ENCODE measurements at regions not wholly inside any gene's neighbourhood (a gene's known extent, or its start where the extent isn't known, plus 50 kb on each side); places are given as distances from the start of the nearest gene placed in this dataset.
A peak's percentile ranks its signal among the peaks of the same experiment; 100 is the strongest.

DNA sequence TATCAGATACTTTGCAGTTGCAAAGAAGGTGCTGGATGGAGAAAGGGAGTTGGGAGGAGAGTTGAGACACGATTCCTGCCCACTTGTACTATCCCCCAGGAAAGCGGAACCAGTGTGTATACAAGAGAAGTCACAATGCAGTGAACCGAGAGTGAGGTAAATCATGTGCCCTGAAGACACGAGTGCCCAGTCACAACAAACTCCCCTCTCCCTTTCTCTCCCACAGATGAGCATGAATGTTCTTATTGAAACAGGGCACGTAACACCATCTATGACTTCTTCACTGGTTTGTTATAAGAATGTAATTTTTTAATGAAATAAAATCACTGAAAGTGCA, 155.7 kb downstream of the IRS1 start:
- Histone ChIP-seq H4K20me1 (replicated peaks; ENCODE audit: insufficient read depth) (no peaks in the 10 kb centered on the region), H3K4me1 (ENCODE audit: insufficient read depth) (no peaks in the 10 kb centered on the region), H3K27me3 (ENCODE audit: insufficient read depth) (no peaks in the 10 kb centered on the region), H3K27ac (ENCODE audit: low read depth) (no peak overlapping the region), H3F3A (replicated peaks; ENCODE audit: low read depth) (no peaks in the 10 kb centered on the region), H2AFZ (peak overlapping the region; percentile 56; the same call in 1 of the 2 replicates), H3K4me3 (no peak overlapping the region), H3K4me2 (no peak overlapping the region), H3K79me2 (replicated peaks; ENCODE audit: insufficient read depth) (no peaks in the 10 kb centered on the region), H3K36me3 (ENCODE audit: insufficient read depth) (no peaks in the 10 kb centered on the region), H3K9me2 (ENCODE audit: insufficient read depth) (0 out of 2 replicates have a peak, but pooled peaks cover 6% of the 10 kb centered on the region)
- no peak overlapping the region for H3K4me3 Mint-ChIP-seq
- DNase-seq (ENCODE audit: low spot score): no peak
- peaks cover 3% of the 10 kb centered on the region for H3K27me3 Mint-ChIP-seq (ENCODE audit: insufficient read depth, low read depth, poor library complexity)
- H3K4me1 Mint-ChIP-seq: 0 out of 3 replicates have a peak, but pooled peaks cover under 1% of the 10 kb centered on the region
- ATAC-seq: no peak
- no peak for TF ChIP-seq NANOG (IDR thresholded peaks at IDR 0.05; ENCODE audit: borderline replicate concordance)
- TF ChIP-seq JUNB (IDR thresholded peaks at IDR 0.05; ENCODE audit: unreplicated experiment): no peak
- TF ChIP-seq STAT1 (IDR thresholded peaks at IDR 0.05; ENCODE audit: unreplicated experiment): no peak
- TF ChIP-seq, protein P1, sequence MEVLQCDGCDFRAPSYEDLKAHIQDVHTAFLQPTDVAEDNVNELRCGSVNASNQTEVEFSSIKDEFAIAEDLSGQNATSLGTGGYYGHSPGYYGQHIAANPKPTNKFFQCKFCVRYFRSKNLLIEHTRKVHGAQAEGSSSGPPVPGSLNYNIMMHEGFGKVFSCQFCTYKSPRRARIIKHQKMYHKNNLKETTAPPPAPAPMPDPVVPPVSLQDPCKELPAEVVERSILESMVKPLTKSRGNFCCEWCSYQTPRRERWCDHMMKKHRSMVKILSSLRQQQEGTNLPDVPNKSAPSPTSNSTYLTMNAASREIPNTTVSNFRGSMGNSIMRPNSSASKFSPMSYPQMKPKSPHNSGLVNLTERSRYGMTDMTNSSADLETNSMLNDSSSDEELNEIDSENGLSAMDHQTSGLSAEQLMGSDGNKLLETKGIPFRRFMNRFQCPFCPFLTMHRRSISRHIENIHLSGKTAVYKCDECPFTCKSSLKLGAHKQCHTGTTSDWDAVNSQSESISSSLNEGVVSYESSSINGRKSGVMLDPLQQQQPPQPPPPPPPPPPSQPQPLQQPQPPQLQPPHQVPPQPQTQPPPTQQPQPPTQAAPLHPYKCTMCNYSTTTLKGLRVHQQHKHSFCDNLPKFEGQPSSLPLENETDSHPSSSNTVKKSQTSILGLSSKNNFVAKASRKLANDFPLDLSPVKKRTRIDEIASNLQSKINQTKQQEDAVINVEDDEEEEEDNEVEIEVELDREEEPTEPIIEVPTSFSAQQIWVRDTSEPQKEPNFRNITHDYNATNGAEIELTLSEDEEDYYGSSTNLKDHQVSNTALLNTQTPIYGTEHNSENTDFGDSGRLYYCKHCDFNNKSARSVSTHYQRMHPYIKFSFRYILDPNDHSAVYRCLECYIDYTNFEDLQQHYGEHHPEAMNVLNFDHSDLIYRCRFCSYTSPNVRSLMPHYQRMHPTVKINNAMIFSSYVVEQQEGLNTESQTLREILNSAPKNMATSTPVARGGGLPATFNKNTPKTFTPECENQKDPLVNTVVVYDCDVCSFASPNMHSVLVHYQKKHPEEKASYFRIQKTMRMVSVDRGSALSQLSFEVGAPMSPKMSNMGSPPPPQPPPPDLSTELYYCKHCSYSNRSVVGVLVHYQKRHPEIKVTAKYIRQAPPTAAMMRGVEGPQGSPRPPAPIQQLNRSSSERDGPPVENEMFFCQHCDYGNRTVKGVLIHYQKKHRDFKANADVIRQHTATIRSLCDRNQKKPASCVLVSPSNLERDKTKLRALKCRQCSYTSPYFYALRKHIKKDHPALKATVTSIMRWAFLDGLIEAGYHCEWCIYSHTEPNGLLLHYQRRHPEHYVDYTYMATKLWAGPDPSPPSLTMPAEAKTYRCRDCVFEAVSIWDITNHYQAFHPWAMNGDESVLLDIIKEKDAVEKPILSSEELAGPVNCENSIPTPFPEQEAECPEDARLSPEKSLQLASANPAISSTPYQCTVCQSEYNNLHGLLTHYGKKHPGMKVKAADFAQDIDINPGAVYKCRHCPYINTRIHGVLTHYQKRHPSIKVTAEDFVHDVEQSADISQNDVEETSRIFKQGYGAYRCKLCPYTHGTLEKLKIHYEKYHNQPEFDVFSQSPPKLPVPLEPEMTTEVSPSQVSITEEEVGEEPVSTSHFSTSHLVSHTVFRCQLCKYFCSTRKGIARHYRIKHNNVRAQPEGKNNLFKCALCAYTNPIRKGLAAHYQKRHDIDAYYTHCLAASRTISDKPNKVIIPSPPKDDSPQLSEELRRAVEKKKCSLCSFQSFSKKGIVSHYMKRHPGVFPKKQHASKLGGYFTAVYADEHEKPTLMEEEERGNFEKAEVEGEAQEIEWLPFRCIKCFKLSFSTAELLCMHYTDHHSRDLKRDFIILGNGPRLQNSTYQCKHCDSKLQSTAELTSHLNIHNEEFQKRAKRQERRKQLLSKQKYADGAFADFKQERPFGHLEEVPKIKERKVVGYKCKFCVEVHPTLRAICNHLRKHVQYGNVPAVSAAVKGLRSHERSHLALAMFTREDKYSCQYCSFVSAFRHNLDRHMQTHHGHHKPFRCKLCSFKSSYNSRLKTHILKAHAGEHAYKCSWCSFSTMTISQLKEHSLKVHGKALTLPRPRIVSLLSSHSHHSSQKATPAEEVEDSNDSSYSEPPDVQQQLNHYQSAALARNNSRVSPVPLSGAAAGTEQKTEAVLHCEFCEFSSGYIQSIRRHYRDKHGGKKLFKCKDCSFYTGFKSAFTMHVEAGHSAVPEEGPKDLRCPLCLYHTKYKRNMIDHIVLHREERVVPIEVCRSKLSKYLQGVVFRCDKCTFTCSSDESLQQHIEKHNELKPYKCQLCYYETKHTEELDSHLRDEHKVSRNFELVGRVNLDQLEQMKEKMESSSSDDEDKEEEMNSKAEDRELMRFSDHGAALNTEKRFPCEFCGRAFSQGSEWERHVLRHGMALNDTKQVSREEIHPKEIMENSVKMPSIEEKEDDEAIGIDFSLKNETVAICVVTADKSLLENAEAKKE (CRISPR knock-in tag; IDR thresholded peaks at IDR 0.05): no peak
- TF ChIP-seq POLR2AphosphoS5 (IDR thresholded peaks at IDR 0.05; ENCODE audit: low read depth): no peak
- TF ChIP-seq ZNF114 (CRISPR knock-in tag; IDR thresholded peaks at IDR 0.05): no peak
- TF ChIP-seq, protein P2, sequence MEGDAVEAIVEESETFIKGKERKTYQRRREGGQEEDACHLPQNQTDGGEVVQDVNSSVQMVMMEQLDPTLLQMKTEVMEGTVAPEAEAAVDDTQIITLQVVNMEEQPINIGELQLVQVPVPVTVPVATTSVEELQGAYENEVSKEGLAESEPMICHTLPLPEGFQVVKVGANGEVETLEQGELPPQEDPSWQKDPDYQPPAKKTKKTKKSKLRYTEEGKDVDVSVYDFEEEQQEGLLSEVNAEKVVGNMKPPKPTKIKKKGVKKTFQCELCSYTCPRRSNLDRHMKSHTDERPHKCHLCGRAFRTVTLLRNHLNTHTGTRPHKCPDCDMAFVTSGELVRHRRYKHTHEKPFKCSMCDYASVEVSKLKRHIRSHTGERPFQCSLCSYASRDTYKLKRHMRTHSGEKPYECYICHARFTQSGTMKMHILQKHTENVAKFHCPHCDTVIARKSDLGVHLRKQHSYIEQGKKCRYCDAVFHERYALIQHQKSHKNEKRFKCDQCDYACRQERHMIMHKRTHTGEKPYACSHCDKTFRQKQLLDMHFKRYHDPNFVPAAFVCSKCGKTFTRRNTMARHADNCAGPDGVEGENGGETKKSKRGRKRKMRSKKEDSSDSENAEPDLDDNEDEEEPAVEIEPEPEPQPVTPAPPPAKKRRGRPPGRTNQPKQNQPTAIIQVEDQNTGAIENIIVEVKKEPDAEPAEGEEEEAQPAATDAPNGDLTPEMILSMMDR (conservative IDR thresholded peaks at IDR 0.05; ENCODE audit: low read depth in 2 of 2): no peak
- no peak for TF ChIP-seq CREB1 (CRISPR knock-in tag; IDR thresholded peaks at IDR 0.05; ENCODE audit: low read depth)
- TF ChIP-seq, protein P3, sequence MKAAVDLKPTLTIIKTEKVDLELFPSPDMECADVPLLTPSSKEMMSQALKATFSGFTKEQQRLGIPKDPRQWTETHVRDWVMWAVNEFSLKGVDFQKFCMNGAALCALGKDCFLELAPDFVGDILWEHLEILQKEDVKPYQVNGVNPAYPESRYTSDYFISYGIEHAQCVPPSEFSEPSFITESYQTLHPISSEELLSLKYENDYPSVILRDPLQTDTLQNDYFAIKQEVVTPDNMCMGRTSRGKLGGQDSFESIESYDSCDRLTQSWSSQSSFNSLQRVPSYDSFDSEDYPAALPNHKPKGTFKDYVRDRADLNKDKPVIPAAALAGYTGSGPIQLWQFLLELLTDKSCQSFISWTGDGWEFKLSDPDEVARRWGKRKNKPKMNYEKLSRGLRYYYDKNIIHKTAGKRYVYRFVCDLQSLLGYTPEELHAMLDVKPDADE (IDR thresholded peaks at IDR 0.05): no peak
- no peak for TF ChIP-seq EZH2 (IDR thresholded peaks at IDR 0.05; ENCODE audit: low read depth, unreplicated experiment)
- TF ChIP-seq, protein P4, sequence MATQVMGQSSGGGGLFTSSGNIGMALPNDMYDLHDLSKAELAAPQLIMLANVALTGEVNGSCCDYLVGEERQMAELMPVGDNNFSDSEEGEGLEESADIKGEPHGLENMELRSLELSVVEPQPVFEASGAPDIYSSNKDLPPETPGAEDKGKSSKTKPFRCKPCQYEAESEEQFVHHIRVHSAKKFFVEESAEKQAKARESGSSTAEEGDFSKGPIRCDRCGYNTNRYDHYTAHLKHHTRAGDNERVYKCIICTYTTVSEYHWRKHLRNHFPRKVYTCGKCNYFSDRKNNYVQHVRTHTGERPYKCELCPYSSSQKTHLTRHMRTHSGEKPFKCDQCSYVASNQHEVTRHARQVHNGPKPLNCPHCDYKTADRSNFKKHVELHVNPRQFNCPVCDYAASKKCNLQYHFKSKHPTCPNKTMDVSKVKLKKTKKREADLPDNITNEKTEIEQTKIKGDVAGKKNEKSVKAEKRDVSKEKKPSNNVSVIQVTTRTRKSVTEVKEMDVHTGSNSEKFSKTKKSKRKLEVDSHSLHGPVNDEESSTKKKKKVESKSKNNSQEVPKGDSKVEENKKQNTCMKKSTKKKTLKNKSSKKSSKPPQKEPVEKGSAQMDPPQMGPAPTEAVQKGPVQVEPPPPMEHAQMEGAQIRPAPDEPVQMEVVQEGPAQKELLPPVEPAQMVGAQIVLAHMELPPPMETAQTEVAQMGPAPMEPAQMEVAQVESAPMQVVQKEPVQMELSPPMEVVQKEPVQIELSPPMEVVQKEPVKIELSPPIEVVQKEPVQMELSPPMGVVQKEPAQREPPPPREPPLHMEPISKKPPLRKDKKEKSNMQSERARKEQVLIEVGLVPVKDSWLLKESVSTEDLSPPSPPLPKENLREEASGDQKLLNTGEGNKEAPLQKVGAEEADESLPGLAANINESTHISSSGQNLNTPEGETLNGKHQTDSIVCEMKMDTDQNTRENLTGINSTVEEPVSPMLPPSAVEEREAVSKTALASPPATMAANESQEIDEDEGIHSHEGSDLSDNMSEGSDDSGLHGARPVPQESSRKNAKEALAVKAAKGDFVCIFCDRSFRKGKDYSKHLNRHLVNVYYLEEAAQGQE (IDR thresholded peaks at IDR 0.05; ENCODE audit: unreplicated experiment): no peak
- no peak for TF ChIP-seq EZH2phosphoT487 (IDR thresholded peaks at IDR 0.05; ENCODE audit: unreplicated experiment)
- TF ChIP-seq ZNF331 (CRISPR knock-in tag; IDR thresholded peaks at IDR 0.05; ENCODE audit: low read depth): no peak
- H3K9me3 Mint-ChIP-seq: peaks cover 33% of the 10 kb centered on the region
- peaks cover 15% of the 10 kb centered on the region for H3K36me3 Mint-ChIP-seq (ENCODE audit: low read depth)
- no peak overlapping the region for H3K27ac Mint-ChIP-seq
